Parathyroid adenoma (tissue), 2 donors: ENCODE measurements at regions not wholly inside any gene's neighbourhood (a gene's known extent, or its start where the extent isn't known, plus 50 kb on each side); places are given as distances from the start of the nearest gene placed in this dataset.

Experiments used
- H2AFZ ChIP-seq: fragments of 300-600 bp; sonication (generic); one replicate; pipeline ENCODE4 v1.7.0; 2017; ENCODE audit warnings: antibody characterized with exemption, mild to moderate bottlenecking
- H3K27ac ChIP-seq: fragments of 300-600 bp; sonication (generic); one replicate; pipeline ENCODE4 v1.7.0; 2017
- H3K27me3 ChIP-seq: fragments of 300-600 bp; sonication (generic); one replicate; pipeline ENCODE4 v1.7.0; 2017; ENCODE audit warnings: low read length; ENCODE audit not compliant: control insufficient read depth, insufficient read depth
- H3K36me3 ChIP-seq: fragments of 300-600 bp; sonication (generic); one replicate; pipeline ENCODE4 v1.7.0; 2017; ENCODE audit warnings: low read length; ENCODE audit not compliant: control insufficient read depth, insufficient read depth
- H3K4me1 ChIP-seq: fragments of 300-600 bp; sonication (generic); one replicate; pipeline ENCODE4 v1.7.0; 2017; ENCODE audit warnings: control low read depth
- H3K4me2 ChIP-seq: fragments of 300-600 bp; sonication (generic); one replicate; pipeline ENCODE4 v1.7.0; 2017; ENCODE audit warnings: low read length
- H3K4me3 ChIP-seq: fragments of 300-600 bp; sonication (generic); one replicate; pipeline ENCODE4 v1.7.0; 2017; ENCODE audit warnings: low read depth, low read length
- H3K79me2 ChIP-seq: fragments of 300-600 bp; sonication (generic); one replicate; pipeline ENCODE4 v1.7.0; 2017; ENCODE audit warnings: control low read depth
- H3K9ac ChIP-seq: fragments of 300-600 bp; sonication (generic); one replicate; pipeline ENCODE4 v1.7.0; 2017; ENCODE audit warnings: mild to moderate bottlenecking
- H3K9me3 ChIP-seq: fragments of 300-600 bp; sonication (generic); one replicate; pipeline ENCODE4 v1.7.0; 2017; ENCODE audit warnings: low read length; ENCODE audit not compliant: control insufficient read depth
- TF ChIP-seq, protein P1 (sequence below): fragments of 300-600 bp; sonication (generic); IDR thresholded peaks from one replicate; pipeline ENCODE4 v1.7.0; 2017; ENCODE audit warnings: antibody characterized with exemption, mild to moderate bottlenecking
- donor health status: primary hyperparathyroidism.

DNA sequence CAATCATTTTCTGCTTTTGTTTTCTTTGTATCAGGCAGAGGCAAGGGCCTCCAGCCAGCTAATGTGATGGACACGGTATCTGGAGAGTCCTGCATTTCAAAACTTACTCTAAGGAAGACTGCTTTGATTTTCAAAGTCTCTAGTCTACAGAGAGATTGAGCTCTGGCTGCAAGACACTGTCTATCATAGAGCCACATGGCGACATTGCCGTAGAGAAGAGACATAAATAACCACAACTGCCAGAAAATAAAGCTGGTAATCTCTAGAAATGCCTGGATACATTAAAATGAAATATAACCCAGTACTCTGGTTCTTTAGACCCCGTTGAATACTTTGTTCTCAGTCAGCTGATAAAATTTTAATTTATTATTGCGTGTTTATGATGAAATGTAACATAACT is 90.8 kb downstream of the OTUD1 start:
- Histone ChIP-seq H3K9me3 (no peaks in the 10 kb centered on the region), H2AFZ (no peak overlapping the region), H3K27ac (no peak overlapping the region), H3K4me1 (no peaks in the 10 kb centered on the region), H3K79me2 (no peaks in the 10 kb centered on the region), H3K4me3 (no peak overlapping the region), H3K4me2 (no peak overlapping the region), H3K36me3 (no peaks in the 10 kb centered on the region), H3K9ac (no peak overlapping the region), H3K27me3 (no peaks in the 10 kb centered on the region)
- TF ChIP-seq, protein P1, sequence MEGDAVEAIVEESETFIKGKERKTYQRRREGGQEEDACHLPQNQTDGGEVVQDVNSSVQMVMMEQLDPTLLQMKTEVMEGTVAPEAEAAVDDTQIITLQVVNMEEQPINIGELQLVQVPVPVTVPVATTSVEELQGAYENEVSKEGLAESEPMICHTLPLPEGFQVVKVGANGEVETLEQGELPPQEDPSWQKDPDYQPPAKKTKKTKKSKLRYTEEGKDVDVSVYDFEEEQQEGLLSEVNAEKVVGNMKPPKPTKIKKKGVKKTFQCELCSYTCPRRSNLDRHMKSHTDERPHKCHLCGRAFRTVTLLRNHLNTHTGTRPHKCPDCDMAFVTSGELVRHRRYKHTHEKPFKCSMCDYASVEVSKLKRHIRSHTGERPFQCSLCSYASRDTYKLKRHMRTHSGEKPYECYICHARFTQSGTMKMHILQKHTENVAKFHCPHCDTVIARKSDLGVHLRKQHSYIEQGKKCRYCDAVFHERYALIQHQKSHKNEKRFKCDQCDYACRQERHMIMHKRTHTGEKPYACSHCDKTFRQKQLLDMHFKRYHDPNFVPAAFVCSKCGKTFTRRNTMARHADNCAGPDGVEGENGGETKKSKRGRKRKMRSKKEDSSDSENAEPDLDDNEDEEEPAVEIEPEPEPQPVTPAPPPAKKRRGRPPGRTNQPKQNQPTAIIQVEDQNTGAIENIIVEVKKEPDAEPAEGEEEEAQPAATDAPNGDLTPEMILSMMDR: no peak

DNA sequence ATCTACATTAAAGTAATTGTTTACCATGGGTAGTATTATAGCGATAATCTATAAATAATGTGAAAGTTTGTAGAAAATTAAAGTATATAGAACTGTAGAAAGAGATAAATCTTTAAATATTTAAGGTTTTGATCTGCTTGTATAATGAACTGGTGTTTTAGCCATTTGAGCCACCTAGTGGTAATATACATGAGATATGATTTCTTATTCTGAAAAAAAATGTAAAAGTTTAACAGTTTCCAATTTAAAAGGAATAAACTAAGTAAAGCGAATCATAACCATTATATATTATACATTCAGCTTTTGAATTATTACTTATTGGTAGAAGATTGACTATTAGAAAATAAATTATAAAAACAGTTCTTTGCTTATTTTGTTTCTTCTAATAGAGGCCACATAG is 91.2 kb downstream of the OTUD1 start:
- no peaks in the 10 kb centered on the region for H3K4me1 ChIP-seq
- TF ChIP-seq, protein P1: peak; percentile 33
- no peaks in the 10 kb centered on the region for H3K9me3 ChIP-seq
- no peak overlapping the region for H2AFZ ChIP-seq
- no peak overlapping the region for H3K9ac ChIP-seq
- no peaks in the 10 kb centered on the region for H3K27me3 ChIP-seq
- no peak overlapping the region for H3K27ac ChIP-seq
- no peaks in the 10 kb centered on the region for H3K36me3 ChIP-seq
- no peak overlapping the region for H3K4me2 ChIP-seq
- no peak overlapping the region for H3K4me3 ChIP-seq
- H3K79me2 ChIP-seq: no peaks in the 10 kb centered on the region

DNA sequence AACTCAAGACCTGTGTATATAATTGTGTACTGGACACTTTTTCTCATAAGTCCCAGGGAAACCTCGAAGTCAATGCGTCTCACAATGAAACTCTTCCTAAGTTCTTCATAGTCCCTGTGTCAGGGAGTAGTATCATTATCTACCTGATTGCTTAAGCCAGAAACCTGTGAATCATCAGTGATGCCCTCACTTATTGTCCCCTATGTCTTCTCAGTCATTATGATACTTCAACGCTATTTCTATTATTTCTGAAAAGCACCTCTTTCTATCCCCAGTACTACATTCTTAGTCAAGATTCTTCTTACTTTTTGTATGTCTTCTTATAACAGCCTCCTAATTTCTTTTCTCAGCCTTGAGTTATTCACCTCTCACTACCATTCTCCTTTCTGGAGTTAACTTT is 94.3 kb downstream of the OTUD1 start:
- TF ChIP-seq, protein P1: no peak
- H2AFZ ChIP-seq: no peak overlapping the region
- H3K4me2 ChIP-seq: no peak overlapping the region
- H3K79me2 ChIP-seq: no peaks in the 10 kb centered on the region
- H3K9me3 ChIP-seq: no peaks in the 10 kb centered on the region
- no peak overlapping the region for H3K9ac ChIP-seq
- H3K36me3 ChIP-seq: no peaks in the 10 kb centered on the region
- H3K27me3 ChIP-seq: no peaks in the 10 kb centered on the region
- H3K4me1 ChIP-seq: no peaks in the 10 kb centered on the region
- H3K4me3 ChIP-seq: no peak overlapping the region
- no peak overlapping the region for H3K27ac ChIP-seq

DNA sequence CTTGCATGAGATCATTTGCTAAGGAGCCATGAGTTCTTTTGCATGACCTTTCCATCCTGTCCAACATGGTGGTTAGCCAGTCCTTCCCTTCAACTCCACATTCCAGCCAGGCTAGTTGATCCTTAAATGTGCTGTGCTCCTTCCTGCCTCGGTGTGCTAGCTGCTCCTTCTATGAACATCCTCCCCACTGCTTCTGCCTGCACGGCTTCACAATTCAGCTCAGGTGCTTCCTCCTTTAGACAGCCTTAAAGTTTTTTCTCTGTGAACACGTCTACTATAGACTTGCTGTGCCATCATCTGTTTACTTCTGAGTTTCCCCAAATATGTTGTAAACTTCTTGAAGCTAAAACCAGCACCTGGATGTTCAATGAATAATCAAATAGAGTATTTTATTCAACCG is 95.5 kb downstream of the OTUD1 start:
- no peak overlapping the region for H3K4me3 ChIP-seq
- no peak overlapping the region for H3K9ac ChIP-seq
- no peaks in the 10 kb centered on the region for H3K4me1 ChIP-seq
- H3K9me3 ChIP-seq: no peaks in the 10 kb centered on the region
- H3K4me2 ChIP-seq: no peak overlapping the region
- no peaks in the 10 kb centered on the region for H3K27me3 ChIP-seq
- H3K27ac ChIP-seq: no peak overlapping the region
- no peaks in the 10 kb centered on the region for H3K79me2 ChIP-seq
- TF ChIP-seq, protein P1: no peak
- H2AFZ ChIP-seq: no peak overlapping the region
- no peaks in the 10 kb centered on the region for H3K36me3 ChIP-seq

DNA sequence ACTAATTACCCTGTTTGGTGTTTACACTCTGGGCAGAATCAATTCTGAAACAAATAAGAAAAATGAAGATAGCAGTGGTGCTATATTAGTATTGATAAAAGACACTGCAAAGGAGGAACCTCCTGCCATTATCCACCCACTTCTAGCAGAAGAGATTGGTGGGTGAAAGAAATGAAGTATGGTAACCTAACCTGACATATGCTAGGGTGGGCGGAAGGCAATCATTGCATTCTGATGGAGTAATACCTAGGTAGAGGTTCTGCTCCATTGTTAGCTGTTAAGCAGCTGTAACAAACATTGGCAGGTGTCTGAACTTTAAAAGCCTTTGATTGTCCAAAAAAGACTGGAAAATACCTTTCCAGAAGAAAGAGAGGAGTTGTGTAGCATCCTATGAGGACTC is 95.9 kb downstream of the OTUD1 start:
- no peak overlapping the region for H3K4me3 ChIP-seq
- TF ChIP-seq, protein P1: no peak

More for the DNA sequence above, 95.9 kb downstream of the OTUD1 start:
- H3K79me2 ChIP-seq: no peaks in the 10 kb centered on the region
- H3K27ac ChIP-seq: no peak overlapping the region
- H3K4me2 ChIP-seq: no peak overlapping the region
- H3K9ac ChIP-seq: no peak overlapping the region
- H3K36me3 ChIP-seq: no peaks in the 10 kb centered on the region
- no peak overlapping the region for H2AFZ ChIP-seq
- H3K27me3 ChIP-seq: no peaks in the 10 kb centered on the region
- H3K9me3 ChIP-seq: no peaks in the 10 kb centered on the region
- no peaks in the 10 kb centered on the region for H3K4me1 ChIP-seq
